ENCODE measurements at regions not wholly inside any gene's neighbourhood (a gene's known extent, or its start where the extent isn't known, plus 50 kb on each side); places are given as distances from the start of the nearest gene placed in this dataset.

DNA sequence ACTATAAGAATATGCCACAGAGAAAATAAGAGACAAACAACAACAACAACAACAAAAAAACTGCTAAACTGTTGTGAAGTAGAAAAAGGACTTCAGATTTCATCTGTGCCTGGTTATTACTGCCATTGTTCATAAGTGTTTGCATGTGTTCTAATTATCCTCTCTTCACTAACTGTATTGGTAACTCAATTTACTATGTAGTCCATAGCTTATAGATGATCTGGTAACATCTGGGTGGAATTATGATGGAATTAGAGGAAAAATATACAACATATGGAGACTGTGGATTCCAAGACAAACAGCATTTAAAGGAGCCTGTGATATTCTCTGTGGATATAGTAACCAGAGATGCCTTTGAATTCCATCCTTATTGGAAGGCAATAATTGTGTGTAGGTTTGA is 1891.5 kb upstream of the PIK3C3 start:
- no peak for DNase-seq
- Histone ChIP-seq H3K36me3 (ENCODE audit: low read depth, missing control alignments) (no peaks in the 10 kb centered on the region), H3K4me3 (no peak overlapping the region), H3K27me3 (no peaks in the 10 kb centered on the region), H3K9me3 (no peaks in the 10 kb centered on the region), H3K4me1 (no peaks in the 10 kb centered on the region), H3K27ac (no peak overlapping the region)
- no peak for TF ChIP-seq POLR2A (IDR thresholded peaks at IDR 0.05)
- TF ChIP-seq, protein P1, sequence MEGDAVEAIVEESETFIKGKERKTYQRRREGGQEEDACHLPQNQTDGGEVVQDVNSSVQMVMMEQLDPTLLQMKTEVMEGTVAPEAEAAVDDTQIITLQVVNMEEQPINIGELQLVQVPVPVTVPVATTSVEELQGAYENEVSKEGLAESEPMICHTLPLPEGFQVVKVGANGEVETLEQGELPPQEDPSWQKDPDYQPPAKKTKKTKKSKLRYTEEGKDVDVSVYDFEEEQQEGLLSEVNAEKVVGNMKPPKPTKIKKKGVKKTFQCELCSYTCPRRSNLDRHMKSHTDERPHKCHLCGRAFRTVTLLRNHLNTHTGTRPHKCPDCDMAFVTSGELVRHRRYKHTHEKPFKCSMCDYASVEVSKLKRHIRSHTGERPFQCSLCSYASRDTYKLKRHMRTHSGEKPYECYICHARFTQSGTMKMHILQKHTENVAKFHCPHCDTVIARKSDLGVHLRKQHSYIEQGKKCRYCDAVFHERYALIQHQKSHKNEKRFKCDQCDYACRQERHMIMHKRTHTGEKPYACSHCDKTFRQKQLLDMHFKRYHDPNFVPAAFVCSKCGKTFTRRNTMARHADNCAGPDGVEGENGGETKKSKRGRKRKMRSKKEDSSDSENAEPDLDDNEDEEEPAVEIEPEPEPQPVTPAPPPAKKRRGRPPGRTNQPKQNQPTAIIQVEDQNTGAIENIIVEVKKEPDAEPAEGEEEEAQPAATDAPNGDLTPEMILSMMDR (IDR thresholded peaks at IDR 0.05), result no peak
- intact Hi-C loops (cut with DNase I; ENCODE audit: low total_unique reads), result no loop called here

DNA sequence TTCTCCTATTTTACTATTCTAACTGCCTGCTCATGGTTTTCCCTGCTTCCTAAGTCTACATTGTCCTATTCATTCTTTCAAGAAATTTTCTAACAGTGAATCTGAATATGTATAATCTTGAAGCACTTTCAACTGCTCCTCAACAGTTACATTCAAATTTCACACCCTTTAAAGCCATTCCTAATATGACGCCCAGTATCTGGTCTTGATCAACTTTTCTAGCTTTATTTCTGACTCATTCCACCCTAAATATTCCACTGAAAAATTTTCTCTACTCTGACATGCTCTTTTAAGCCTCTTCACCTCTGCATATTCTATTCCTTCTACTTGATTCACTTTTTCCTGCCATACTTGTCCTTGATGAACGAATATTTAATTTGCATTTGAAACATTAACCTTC is 1893.9 kb upstream of the PIK3C3 start:
- intact Hi-C loops (cut with DNase I; ENCODE audit: low total_unique reads), result no loop called here
- H3K27me3 ChIP-seq, result no peaks in the 10 kb centered on the region
- H3K4me1 ChIP-seq, result no peaks in the 10 kb centered on the region
- no peak for DNase-seq
- no peaks in the 10 kb centered on the region for H3K36me3 ChIP-seq (ENCODE audit: low read depth, missing control alignments)
- H3K27ac ChIP-seq, result no peak overlapping the region
- no peaks in the 10 kb centered on the region for H3K9me3 ChIP-seq
- no peak for TF ChIP-seq POLR2A (IDR thresholded peaks at IDR 0.05)
- TF ChIP-seq, protein P1 (IDR thresholded peaks at IDR 0.05), result no peak
- H3K4me3 ChIP-seq, result no peak overlapping the region
- WGBS, 2 donors, result 60 to 67% methylated on average over 2 of the region's 2 CpGs

DNA sequence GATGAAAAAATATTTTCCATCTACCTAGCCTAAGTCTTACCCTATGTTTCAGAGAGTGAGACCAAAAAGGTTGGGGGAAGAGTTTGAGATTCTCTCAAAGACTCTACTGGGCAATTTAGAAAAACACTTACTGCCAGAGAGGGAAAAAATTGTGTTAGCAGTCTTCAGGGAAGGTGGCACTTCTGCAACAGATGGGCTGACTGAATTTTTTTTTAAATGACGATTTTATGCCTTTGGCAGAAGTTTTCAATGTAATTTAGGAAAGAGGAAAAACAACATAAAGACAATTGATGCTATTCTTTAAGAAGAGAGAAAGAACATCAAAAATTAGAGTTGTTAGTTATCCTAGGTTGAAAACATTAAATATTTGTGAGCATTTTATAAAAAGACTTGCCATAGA is 1894.5 kb upstream of the PIK3C3 start:
- no peaks in the 10 kb centered on the region for H3K27me3 ChIP-seq
- H3K27ac ChIP-seq, result no peak overlapping the region
- WGBS, 2 donors, result 70 to 75% methylated on average over 1 of the region's 1 CpG
- no peaks in the 10 kb centered on the region for H3K36me3 ChIP-seq (ENCODE audit: low read depth, missing control alignments)
- no peak for DNase-seq
- H3K4me1 ChIP-seq, result no peaks in the 10 kb centered on the region
- no peak for TF ChIP-seq POLR2A (IDR thresholded peaks at IDR 0.05)
- TF ChIP-seq, protein P1 (IDR thresholded peaks at IDR 0.05), result no peak
- intact Hi-C loops (cut with DNase I; ENCODE audit: low total_unique reads), result no loop called here
- no peaks in the 10 kb centered on the region for H3K9me3 ChIP-seq
- H3K4me3 ChIP-seq, result no peak overlapping the region

DNA sequence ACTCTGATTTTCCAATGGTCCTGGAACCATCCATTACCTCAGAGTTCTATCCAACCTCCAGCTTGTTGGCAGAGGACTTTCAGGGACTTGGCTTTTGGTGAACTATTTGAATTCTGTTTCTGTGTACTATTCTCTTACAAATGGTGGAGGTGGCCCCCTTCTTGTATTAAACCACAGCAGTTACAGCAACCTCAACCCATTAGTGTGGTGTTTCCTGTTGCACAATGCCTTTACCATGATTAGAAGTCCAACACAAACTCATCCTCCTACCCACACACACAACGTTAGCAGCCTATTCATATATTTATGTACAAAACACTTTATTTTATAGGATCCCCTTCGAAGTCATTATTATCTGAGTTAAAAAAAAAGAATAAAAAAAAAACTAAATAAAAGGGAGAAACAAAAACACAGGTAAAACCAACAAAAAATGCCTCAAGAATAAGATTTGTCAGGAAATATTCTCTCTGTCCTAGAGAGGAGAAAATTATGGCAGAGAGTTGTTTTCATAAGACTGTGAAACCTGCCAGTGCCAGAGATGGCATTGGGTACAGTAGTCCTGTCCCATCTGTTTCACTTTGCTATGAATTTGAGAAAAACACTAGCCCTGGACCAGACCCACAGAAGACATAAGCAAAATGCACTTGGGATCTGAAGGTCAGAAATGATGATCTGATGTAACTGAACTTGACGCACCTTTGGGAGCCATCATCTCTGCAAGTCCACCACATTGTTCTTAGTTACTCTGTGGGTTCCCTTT is 1896.0 kb upstream of the PIK3C3 start:
- H3K27ac ChIP-seq, result no peak overlapping the region
- H3K4me3 ChIP-seq, result no peak overlapping the region
- H3K36me3 ChIP-seq (ENCODE audit: low read depth, missing control alignments), result no peaks in the 10 kb centered on the region
- 86 to 89% methylated on average over 3 of the region's 3 CpGs for WGBS, 2 donors
- TF ChIP-seq, protein P1 (IDR thresholded peaks at IDR 0.05), result no peak
- no peak for TF ChIP-seq POLR2A (IDR thresholded peaks at IDR 0.05)
- H3K4me1 ChIP-seq, result no peaks in the 10 kb centered on the region
- no peaks in the 10 kb centered on the region for H3K9me3 ChIP-seq
- no peak for DNase-seq
- no peaks in the 10 kb centered on the region for H3K27me3 ChIP-seq
- intact Hi-C loops (cut with DNase I; ENCODE audit: low total_unique reads), result no loop called here

DNA sequence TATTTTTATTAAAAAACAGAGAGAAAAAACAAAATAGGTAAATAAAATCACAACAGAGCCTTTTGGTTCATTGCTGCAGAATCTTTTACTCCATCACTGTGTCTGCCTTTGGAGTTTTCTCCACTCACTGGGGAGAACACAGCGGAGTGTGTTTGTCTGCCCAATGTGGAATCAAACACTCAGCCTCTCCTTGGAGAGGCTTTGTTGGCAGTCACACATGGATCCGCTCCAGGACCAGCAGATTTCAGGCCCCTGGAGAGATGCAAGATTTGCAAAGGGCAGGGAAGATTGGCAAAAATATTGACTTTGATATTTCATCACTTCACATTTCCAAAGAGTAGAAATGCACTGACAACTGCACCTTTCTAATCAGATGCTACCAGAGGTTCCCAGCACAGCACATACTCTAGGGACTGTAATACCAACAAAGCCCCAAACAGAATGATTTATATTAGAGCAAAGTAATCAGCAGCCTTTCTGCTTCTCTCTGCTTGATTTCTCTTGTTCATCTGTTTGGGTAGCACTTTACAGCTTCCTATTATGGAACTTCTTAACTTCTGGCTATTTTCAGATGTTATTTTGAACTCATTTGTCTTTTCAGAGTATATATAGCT is 1898.8 kb upstream of the PIK3C3 start:
- Histone ChIP-seq H3K4me1 (no peaks in the 10 kb centered on the region), H3K27ac (no peak overlapping the region), H3K4me3 (no peak overlapping the region), H3K27me3 (no peaks in the 10 kb centered on the region), H3K36me3 (ENCODE audit: low read depth, missing control alignments) (no peaks in the 10 kb centered on the region), H3K9me3 (no peaks in the 10 kb centered on the region)
- intact Hi-C loops (cut with DNase I; ENCODE audit: low total_unique reads), result no loop called here
- 54 to 72% methylated on average over 2 of the region's 2 CpGs for WGBS, 2 donors
- DNase-seq, result no peak
- no peak for TF ChIP-seq POLR2A (IDR thresholded peaks at IDR 0.05)
- TF ChIP-seq, protein P1 (IDR thresholded peaks at IDR 0.05), result no peak

All from testis (tissue), 2 donors.